Muscle layer of duodenum (tissue), 2 donors: ENCODE measurements at regions not wholly inside any gene's neighbourhood (a gene's known extent, or its start where the extent isn't known, plus 50 kb on each side); places are given as distances from the start of the nearest gene placed in this dataset.

Source experiments
- H3K27ac ChIP-seq: one replicate; pipeline ENCODE4 v1.7.0; 2013; ENCODE audit warnings: mild to moderate bottlenecking, low read length
- H3K27me3 ChIP-seq: one replicate; pipeline ENCODE4 v1.7.0; 2013; ENCODE audit warnings: low read depth, mild to moderate bottlenecking, control low read depth, low read length
- H3K36me3 ChIP-seq, 2 donors: one replicate each; pipeline ENCODE4 v1.7.0; 2013; ENCODE audit warnings: low read length in 2 of 2, control low read depth in 1 of 2, mild to moderate bottlenecking in 1 of 2; ENCODE audit not compliant: insufficient read depth in 2 of 2, control insufficient read depth in 1 of 2
- H3K4me1 ChIP-seq, 2 donors: one replicate each; pipeline ENCODE4 v1.7.0; 2013; ENCODE audit warnings: low read length in 2 of 2, mild to moderate bottlenecking in 2 of 2, control low read depth in 1 of 2, moderate library complexity in 1 of 2; ENCODE audit not compliant: insufficient read depth in 2 of 2, control insufficient read depth in 1 of 2
- H3K4me3 ChIP-seq, 2 donors: one replicate each; pipeline ENCODE4 v1.7.0; 2013; ENCODE audit warnings: low read length in 2 of 2, low read depth in 1 of 2, mild to moderate bottlenecking in 1 of 2
- H3K9me3 ChIP-seq, 2 donors: one replicate each; pipeline ENCODE4 v1.7.0; 2013; ENCODE audit warnings: low read length in 2 of 2, control low read depth in 1 of 2, mild to moderate bottlenecking in 1 of 2; ENCODE audit not compliant: control insufficient read depth in 1 of 2
- donor health status: healthy.

- Histone ChIP-seq H3K4me1 (no peaks in the 10 kb centered on the region), H3K4me3 (no peak overlapping the region), H3K36me3 (peaks cover 3 to 5% of the 10 kb centered on the region in 2 donors), H3K27ac (no peak overlapping the region), H3K9me3 (no peaks in the 10 kb centered on the region), H3K27me3 (no peaks in the 10 kb centered on the region)
Measured at GRCh38 chr1:232534552-232535517, 95.1 kb downstream of the SIPA1L2 start.

DNA sequence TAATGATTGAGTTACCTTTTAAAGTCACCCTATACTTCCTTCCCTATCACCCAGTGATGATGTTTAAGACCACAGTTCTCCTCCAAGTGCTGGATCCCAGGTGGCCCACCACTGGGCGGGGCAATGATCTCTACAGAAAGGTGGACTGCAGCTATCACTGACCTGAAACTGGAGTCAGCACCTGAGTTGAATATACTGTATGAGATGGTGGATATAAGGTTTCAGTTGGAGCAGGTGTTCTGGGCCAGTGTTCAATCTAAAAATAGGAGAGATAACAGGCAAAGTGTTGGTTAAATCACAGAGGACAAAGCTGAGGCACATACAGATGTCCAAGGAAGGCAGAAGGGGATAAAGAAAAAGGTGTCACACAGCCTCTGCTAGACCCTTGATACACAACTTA is 96.6 kb downstream of the SIPA1L2 start:
- Histone ChIP-seq H3K27ac (no peak overlapping the region), H3K36me3 (peaks cover 3 to 5% of the 10 kb centered on the region in 2 donors), H3K4me1 (no peaks in the 10 kb centered on the region), H3K27me3 (no peaks in the 10 kb centered on the region), H3K9me3 (no peaks in the 10 kb centered on the region), H3K4me3 (no peak overlapping the region)

GRCh38 chr1:232532901-232533300 is 97.0 kb downstream of the SIPA1L2 start:
- Histone ChIP-seq H3K4me1 (no peaks in the 10 kb centered on the region), H3K27ac (no peak overlapping the region), H3K27me3 (no peaks in the 10 kb centered on the region), H3K4me3 (no peak overlapping the region), H3K36me3 (peaks cover 3 to 5% of the 10 kb centered on the region in 2 donors), H3K9me3 (no peaks in the 10 kb centered on the region)

DNA sequence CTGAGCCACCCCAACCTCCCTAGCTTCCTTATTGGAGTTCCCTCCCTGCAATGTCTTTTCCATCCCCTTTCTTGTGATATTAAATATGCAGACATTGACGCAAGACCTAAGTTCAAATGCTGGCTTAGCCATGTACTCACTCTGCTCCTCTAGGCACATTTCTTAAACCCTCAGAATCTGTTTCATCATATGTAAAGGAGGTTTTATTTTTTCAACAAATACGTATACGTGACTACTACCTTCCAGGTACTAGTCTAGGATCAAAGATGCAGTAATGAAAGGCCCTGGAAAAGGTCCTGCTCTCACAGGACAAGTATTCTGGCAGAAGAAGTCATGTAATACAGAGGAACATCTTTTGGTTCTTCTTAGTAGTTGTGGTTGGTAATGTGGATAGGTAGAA is 98.6 kb downstream of the SIPA1L2 start:
- no peaks in the 10 kb centered on the region for H3K4me1 ChIP-seq
- H3K27me3 ChIP-seq = no peaks in the 10 kb centered on the region
- H3K9me3 ChIP-seq = no peaks in the 10 kb centered on the region
- H3K36me3 ChIP-seq = peaks cover 3 to 5% of the 10 kb centered on the region in 2 donors
- no peak overlapping the region for H3K4me3 ChIP-seq
- H3K27ac ChIP-seq = no peak overlapping the region

DNA sequence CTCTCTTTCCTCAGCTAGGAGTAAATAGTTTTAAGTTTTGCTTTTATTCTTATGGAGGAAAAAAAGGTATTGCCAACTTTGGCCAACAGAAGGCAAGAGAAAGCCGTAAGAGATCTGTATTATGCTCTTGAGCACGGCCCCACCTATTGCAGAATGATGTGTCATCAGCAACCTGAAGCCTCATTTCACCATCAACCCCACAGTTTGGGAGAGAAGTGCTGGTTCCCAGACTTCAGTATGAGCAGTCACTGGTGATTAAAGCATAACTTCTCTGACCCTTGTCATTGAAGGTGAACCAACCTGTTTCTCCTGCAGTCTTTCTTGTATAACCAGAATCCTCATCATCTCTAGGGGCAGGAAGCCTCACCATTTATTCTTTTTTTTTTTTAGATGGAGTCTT is 100.2 kb downstream of the SIPA1L2 start:
- H3K4me1 ChIP-seq = no peaks in the 10 kb centered on the region

GRCh38 chr1:232528472-232529089 is 101.4 kb downstream of the SIPA1L2 start:
- Histone ChIP-seq H3K36me3 (peaks cover 3 to 5% of the 10 kb centered on the region in 2 donors), H3K9me3 (no peaks in the 10 kb centered on the region), H3K27me3 (no peaks in the 10 kb centered on the region), H3K4me1 (no peaks in the 10 kb centered on the region), H3K27ac (no peak overlapping the region), H3K4me3 (no peak overlapping the region)

More for the DNA sequence above, 100.2 kb downstream of the SIPA1L2 start:
- no peaks in the 10 kb centered on the region for H3K9me3 ChIP-seq
- H3K27ac ChIP-seq = no peak overlapping the region
- H3K4me3 ChIP-seq = no peak overlapping the region
- H3K27me3 ChIP-seq = no peaks in the 10 kb centered on the region
- peaks cover 3 to 5% of the 10 kb centered on the region in 2 donors for H3K36me3 ChIP-seq

DNA sequence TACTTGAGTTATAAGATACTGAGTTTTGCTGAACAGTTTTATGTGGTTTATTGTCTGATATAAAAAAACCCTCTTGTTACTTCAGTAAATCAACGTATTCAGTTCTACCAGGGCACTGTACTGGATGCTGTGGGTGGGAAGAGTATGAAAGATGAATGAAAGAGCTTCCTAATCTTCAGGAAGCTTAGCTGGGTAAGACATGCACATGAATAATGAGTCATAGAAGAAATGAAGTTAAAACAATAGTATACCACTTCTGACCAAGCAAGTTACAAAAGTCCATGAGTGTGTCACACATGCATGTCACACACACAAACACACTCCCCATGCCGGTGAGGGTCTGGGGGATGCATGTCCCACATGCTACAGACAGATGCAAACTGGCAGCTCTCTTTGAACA is 105.9 kb downstream of the SIPA1L2 start:
- H3K4me3 ChIP-seq = no peak overlapping the region
- no peaks in the 10 kb centered on the region for H3K9me3 ChIP-seq
- H3K27ac ChIP-seq = no peak overlapping the region
- no peaks in the 10 kb centered on the region for H3K36me3 ChIP-seq
- H3K4me1 ChIP-seq = no peaks in the 10 kb centered on the region
- no peaks in the 10 kb centered on the region for H3K27me3 ChIP-seq

DNA sequence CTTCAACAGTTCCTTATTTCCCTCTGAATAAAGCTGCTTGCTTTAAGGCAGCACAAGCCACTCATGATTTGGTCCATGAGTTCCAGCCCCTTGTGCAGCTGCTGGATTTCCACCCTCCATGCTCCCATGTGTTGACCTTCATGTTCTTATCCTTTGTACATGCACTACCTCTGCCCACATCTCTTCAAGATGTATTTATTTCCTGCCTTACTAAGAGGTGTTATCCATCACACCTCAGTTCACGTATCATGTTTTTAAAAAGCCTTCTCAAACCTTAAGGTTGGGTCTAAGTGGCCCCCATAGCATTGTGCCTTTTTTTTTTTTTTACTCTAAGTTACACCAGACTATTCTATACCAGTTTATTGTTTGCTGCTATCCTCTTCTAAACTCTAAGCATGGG is 107.7 kb downstream of the SIPA1L2 start:
- H3K27ac ChIP-seq = no peak overlapping the region
- no peaks in the 10 kb centered on the region for H3K36me3 ChIP-seq
- no peak overlapping the region for H3K4me3 ChIP-seq
- no peaks in the 10 kb centered on the region for H3K9me3 ChIP-seq
- no peaks in the 10 kb centered on the region for H3K4me1 ChIP-seq
- no peaks in the 10 kb centered on the region for H3K27me3 ChIP-seq

- Histone ChIP-seq H3K4me1 (no peaks in the 10 kb centered on the region), H3K27me3 (no peaks in the 10 kb centered on the region), H3K36me3 (no peaks in the 10 kb centered on the region), H3K27ac (no peak overlapping the region), H3K9me3 (no peaks in the 10 kb centered on the region), H3K4me3 (no peak overlapping the region)
Measured at GRCh38 chr1:232521660-232522059, 108.3 kb downstream of the SIPA1L2 start.

DNA sequence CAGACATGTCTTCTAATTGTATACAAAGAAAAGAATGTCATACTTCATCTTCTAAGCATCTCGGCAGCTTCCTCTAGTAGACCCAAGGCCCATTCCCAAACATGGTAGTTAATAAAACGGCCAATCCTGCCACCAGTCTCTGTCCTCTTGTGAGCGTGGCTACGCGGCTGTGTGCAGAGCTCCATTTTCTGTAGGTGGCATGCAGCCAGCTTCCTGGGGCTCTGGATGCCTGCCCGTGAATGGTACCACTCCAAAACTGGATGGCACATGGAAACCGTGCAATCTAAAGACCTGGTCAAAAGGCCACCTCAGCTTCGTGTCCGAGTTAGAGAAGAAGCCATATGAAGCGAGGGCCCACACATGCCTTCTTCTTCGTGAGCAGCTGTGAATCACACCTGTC is 110.7 kb downstream of the SIPA1L2 start:
- H3K36me3 ChIP-seq = peaks cover 6 to 10% of the 10 kb centered on the region in 2 donors
- no peaks in the 10 kb centered on the region for H3K4me1 ChIP-seq
- H3K9me3 ChIP-seq = no peaks in the 10 kb centered on the region
- no peak overlapping the region for H3K27ac ChIP-seq
- H3K27me3 ChIP-seq = no peaks in the 10 kb centered on the region
- H3K4me3 ChIP-seq = no peak overlapping the region

GRCh38 chr1:232518349-232518748 is 111.6 kb downstream of the SIPA1L2 start:
- H3K36me3 ChIP-seq = peaks cover 10 to 11% of the 10 kb centered on the region in 2 donors
- no peak overlapping the region for H3K27ac ChIP-seq
- no peaks in the 10 kb centered on the region for H3K9me3 ChIP-seq
- no peaks in the 10 kb centered on the region for H3K4me1 ChIP-seq
- no peaks in the 10 kb centered on the region for H3K27me3 ChIP-seq
- no peak overlapping the region for H3K4me3 ChIP-seq
